Endodermal cell (in vitro differentiated cells): ENCODE measurements at regions not wholly inside any gene's neighbourhood (a gene's known extent, or its start where the extent isn't known, plus 50 kb on each side); places are given as distances from the start of the nearest gene placed in this dataset.

Source experiments
- DNase-seq: peaks from one replicate; pipeline ENCODE4 v3.0.0-alpha.2; 2017
- H3K27ac ChIP-seq: 2 replicates; pipeline ENCODE4 v1.5.1; 2013; ENCODE audit warnings: mild to moderate bottlenecking, low read depth, low read length, moderate library complexity
- H3K27me3 ChIP-seq: 2 replicates; pipeline ENCODE4 v1.6.1; 2013; ENCODE audit warnings: mild to moderate bottlenecking, low read length, moderate library complexity; ENCODE audit not compliant: insufficient read depth, control insufficient read depth, poor library complexity, severe bottlenecking
- H3K36me3 ChIP-seq: 2 replicates; pipeline ENCODE4 v1.7.0; 2013; ENCODE audit warnings: mild to moderate bottlenecking, low read length, moderate library complexity; ENCODE audit not compliant: control insufficient read depth, insufficient read depth
- H3K4me1 ChIP-seq: one replicate; pipeline ENCODE4 v1.7.0; 2013; ENCODE audit warnings: low read length; ENCODE audit not compliant: control insufficient read depth, insufficient read depth
- H3K4me3 ChIP-seq: 2 replicates; pipeline ENCODE4 v1.5.1; 2013; ENCODE audit warnings: mild to moderate bottlenecking, low read length, moderate library complexity
- H3K9ac ChIP-seq: 2 replicates; pipeline ENCODE4 v1.6.1; 2013; ENCODE audit warnings: mild to moderate bottlenecking, low read length, moderate library complexity; ENCODE audit not compliant: poor library complexity, severe bottlenecking; ENCODE audit errors: extremely low read depth
- H3K9me3 ChIP-seq: 2 replicates; pipeline ENCODE4 v1.6.1; 2013; ENCODE audit warnings: mild to moderate bottlenecking, low read length, moderate library complexity; ENCODE audit not compliant: control insufficient read depth
- H3K27ac Mint-ChIP-seq: 2 replicates; pipeline ENCODE4 v1.8.0; 2020; ENCODE audit warnings: mixed read lengths
- H3K27me3 Mint-ChIP-seq: 2 replicates; pipeline ENCODE4 v1.8.0; 2021; ENCODE audit warnings: mild to moderate bottlenecking, mixed read lengths; ENCODE audit not compliant: insufficient read depth
- H3K36me3 Mint-ChIP-seq: 2 replicates; pipeline ENCODE4 v1.8.0; 2020; ENCODE audit warnings: low read depth, mixed read lengths
- H3K4me1 Mint-ChIP-seq: 2 replicates; pipeline ENCODE4 v1.8.0; 2020; ENCODE audit warnings: mixed read lengths
- H3K4me3 Mint-ChIP-seq: 2 replicates; pipeline ENCODE4 v1.8.0; 2020; ENCODE audit warnings: mild to moderate bottlenecking, moderate library complexity, mixed read lengths
- H3K9me3 Mint-ChIP-seq: 2 replicates; pipeline ENCODE4 v1.8.0; 2020; ENCODE audit warnings: mild to moderate bottlenecking, mixed read lengths
- CTCF ChIP-seq: fragments of 200-600 bp; sonication (generic); conservative IDR thresholded peaks from 2 replicates; pipeline ENCODE4 v1.5.0; 2021; ENCODE audit warnings: antibody characterized with exemption, mild to moderate bottlenecking
- WGBS, 2 experiments: methylation state at CpG; one replicate each; pipeline versions ENCODE4 v1.1.5 to v1.1.7; 2013; ENCODE audit warnings: missing lambda C conversion rate in 2 of 2, mixed read lengths in 1 of 2; ENCODE audit not compliant: insufficient coverage in 1 of 2, insufficient read length in 1 of 2; 5-methylcytosine and 5-hydroxymethylcytosine counted together

- H3K27me3 Mint-ChIP-seq, result peaks cover 4% of the 10 kb centered on the region
- H3K36me3 Mint-ChIP-seq, result peaks cover 2% of the 10 kb centered on the region
- no peaks in the 10 kb centered on the region for H3K9me3 ChIP-seq
- H3K4me1 Mint-ChIP-seq, result peaks cover 17% of the 10 kb centered on the region
- H3K4me1 ChIP-seq, result no peaks in the 10 kb centered on the region
- no peak overlapping the region for H3K27ac ChIP-seq
- no peak for TF ChIP-seq CTCF
- H3K27me3 ChIP-seq, result no peaks in the 10 kb centered on the region
- no peaks in the 10 kb centered on the region for H3K36me3 ChIP-seq
- H3K9ac ChIP-seq, result no peak overlapping the region
- 82% methylated on average over 4 of the region's 4 CpGs; no CpG with 5 or more reads in 1 of the 2 experiments for WGBS, 2 experiments
- H3K9me3 Mint-ChIP-seq, result peaks cover 10% of the 10 kb centered on the region
- no peak overlapping the region for H3K4me3 ChIP-seq
- no peak overlapping the region for H3K4me3 Mint-ChIP-seq
- no peak overlapping the region for H3K27ac Mint-ChIP-seq
- no peak for DNase-seq
Measured at GRCh38 chr16:60582528-60582927, 1453.7 kb downstream of the CDH8 start.

- TF ChIP-seq CTCF, result no peak
- Histone ChIP-seq H3K27ac (no peak overlapping the region), H3K27me3 (no peaks in the 10 kb centered on the region), H3K4me3 (no peak overlapping the region), H3K36me3 (no peaks in the 10 kb centered on the region), H3K9me3 (no peaks in the 10 kb centered on the region), H3K9ac (no peak overlapping the region), H3K4me1 (no peaks in the 10 kb centered on the region)
- no peak overlapping the region for H3K4me3 Mint-ChIP-seq
- H3K4me1 Mint-ChIP-seq, result no peaks in the 10 kb centered on the region
- no peak for DNase-seq
- H3K36me3 Mint-ChIP-seq, result no peaks in the 10 kb centered on the region
- no peak overlapping the region for H3K27ac Mint-ChIP-seq
- H3K27me3 Mint-ChIP-seq, result no peaks in the 10 kb centered on the region
- peaks cover 2% of the 10 kb centered on the region for H3K9me3 Mint-ChIP-seq
Measured at GRCh38 chr16:60566901-60567300, 1469.3 kb downstream of the CDH8 start.

GRCh38 chr16:60564588-60564987 is 1471.7 kb downstream of the CDH8 start:
- H3K36me3 Mint-ChIP-seq, result no peaks in the 10 kb centered on the region
- Histone ChIP-seq H3K9me3 (no peaks in the 10 kb centered on the region), H3K4me1 (no peaks in the 10 kb centered on the region), H3K36me3 (no peaks in the 10 kb centered on the region), H3K9ac (no peak overlapping the region), H3K27ac (no peak overlapping the region), H3K27me3 (no peaks in the 10 kb centered on the region), H3K4me3 (no peak overlapping the region)
- WGBS, 2 experiments, result 81% methylated on average over 2 of the region's 2 CpGs; no CpG with 5 or more reads in 1 of the 2 experiments
- no peaks in the 10 kb centered on the region for H3K4me1 Mint-ChIP-seq
- H3K27ac Mint-ChIP-seq, result no peak overlapping the region
- no peak overlapping the region for H3K4me3 Mint-ChIP-seq
- H3K9me3 Mint-ChIP-seq, result peaks cover 2% of the 10 kb centered on the region
- no peak for TF ChIP-seq CTCF
- H3K27me3 Mint-ChIP-seq, result no peaks in the 10 kb centered on the region
- no peak for DNase-seq
